Tibial nerve (tissue), 3 donors: ENCODE measurements at regions not wholly inside any gene's neighbourhood (a gene's known extent, or its start where the extent isn't known, plus 50 kb on each side); places are given as distances from the start of the nearest gene placed in this dataset.

Source experiments
- CTCF ChIP-seq, 5 experiments: fragments of 200-600 bp in 3 of 5; fragments of 450-650 bp in 2 of 5; sonication (generic) in 3 of 5; IDR thresholded peaks; one replicate each; pipeline ENCODE4 v1.5.1; 2016 to 2019; ENCODE audit warnings: antibody characterized with exemption in 5 of 5, mild to moderate bottlenecking in 3 of 5, moderate library complexity in 2 of 5
- POLR2A ChIP-seq, 2 donors: fragments of 450-650 bp; IDR thresholded peaks; one replicate each; pipeline ENCODE4 v1.6.1; 2017; ENCODE audit warnings: antibody characterized with exemption in 2 of 2, mild to moderate bottlenecking in 2 of 2, moderate library complexity in 2 of 2

GRCh38 chr6:144383336-144383735 lies 98.2 kb downstream of the UTRN start:
- TF ChIP-seq CTCF (IDR thresholded peaks at IDR 0.05) = no peak
- no peak for TF ChIP-seq POLR2A (IDR thresholded peaks at IDR 0.05)
